GM12872 (cell line): ENCODE measurements at regions not wholly inside any gene's neighbourhood (a gene's known extent, or its start where the extent isn't known, plus 50 kb on each side); places are given as distances from the start of the nearest gene placed in this dataset.

Experiments
- TF ChIP-seq, protein P1 (sequence below): IDR thresholded peaks from 3 replicates; pipeline ENCODE4 v1.5.1; 2011; ENCODE audit warnings: low read depth, mild to moderate bottlenecking, low read length, moderate library complexity; ENCODE audit not compliant: insufficient read depth

DNA sequence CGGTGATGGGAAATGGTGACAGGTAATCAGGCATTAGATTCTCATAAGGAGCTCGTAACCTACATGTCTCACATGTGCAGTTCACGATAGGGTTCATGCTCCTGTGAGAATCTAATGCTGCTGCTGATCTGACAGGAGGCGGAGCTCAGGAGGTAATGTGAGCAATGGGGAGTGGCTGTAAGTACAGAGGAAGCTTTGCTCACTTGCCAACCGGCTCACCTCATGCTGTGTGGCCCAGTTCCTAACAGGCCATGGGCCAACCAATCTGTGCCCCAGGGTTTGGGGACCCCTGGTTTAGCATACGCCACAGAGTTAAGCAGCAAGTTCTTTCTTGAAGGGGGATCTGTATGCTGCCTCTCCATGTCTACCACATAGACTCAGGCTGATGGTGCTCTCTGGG, 133.1 kb downstream of the IQUB start:
- TF ChIP-seq, protein P1, sequence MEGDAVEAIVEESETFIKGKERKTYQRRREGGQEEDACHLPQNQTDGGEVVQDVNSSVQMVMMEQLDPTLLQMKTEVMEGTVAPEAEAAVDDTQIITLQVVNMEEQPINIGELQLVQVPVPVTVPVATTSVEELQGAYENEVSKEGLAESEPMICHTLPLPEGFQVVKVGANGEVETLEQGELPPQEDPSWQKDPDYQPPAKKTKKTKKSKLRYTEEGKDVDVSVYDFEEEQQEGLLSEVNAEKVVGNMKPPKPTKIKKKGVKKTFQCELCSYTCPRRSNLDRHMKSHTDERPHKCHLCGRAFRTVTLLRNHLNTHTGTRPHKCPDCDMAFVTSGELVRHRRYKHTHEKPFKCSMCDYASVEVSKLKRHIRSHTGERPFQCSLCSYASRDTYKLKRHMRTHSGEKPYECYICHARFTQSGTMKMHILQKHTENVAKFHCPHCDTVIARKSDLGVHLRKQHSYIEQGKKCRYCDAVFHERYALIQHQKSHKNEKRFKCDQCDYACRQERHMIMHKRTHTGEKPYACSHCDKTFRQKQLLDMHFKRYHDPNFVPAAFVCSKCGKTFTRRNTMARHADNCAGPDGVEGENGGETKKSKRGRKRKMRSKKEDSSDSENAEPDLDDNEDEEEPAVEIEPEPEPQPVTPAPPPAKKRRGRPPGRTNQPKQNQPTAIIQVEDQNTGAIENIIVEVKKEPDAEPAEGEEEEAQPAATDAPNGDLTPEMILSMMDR: no peak

DNA sequence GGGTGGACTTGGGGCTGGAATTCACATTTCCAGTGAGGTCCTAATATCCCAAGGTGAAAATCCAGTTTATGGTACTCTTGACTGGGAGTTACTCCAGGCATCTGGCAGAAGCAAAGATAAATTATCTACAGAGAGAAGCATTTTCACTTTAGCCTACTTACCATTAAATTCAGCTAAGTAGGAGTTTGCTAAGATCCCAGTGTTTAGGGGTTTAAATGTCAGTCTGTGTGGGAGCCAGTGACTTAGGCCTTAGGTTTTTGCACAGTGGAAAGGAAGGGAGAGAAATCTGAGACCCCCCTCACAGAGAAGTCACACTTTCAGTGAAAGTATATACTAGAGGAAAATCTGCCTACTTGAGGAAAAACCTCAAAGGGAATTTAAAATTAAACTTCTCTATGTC, 134.2 kb downstream of the IQUB start:
- TF ChIP-seq, protein P1: no peak

DNA sequence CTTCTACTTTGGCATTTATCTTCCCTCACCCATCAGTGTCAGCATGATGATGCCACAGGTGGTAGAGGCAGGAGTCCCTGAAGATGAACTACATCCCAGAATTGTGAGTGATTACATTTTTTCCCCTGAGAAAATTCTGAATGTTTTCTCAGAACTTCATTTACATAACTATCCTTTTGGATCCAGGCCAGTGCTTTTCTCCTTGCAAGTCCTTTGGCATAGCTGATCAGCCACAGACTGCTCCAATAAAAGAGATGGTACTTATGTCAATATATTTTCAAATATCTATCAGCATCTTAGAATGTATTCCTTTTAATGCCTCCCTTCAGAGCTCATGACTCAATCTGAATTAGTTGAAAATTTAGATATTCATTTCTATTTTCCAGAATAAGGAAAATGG, 135.5 kb downstream of the IQUB start:
- TF ChIP-seq, protein P1: no peak

DNA sequence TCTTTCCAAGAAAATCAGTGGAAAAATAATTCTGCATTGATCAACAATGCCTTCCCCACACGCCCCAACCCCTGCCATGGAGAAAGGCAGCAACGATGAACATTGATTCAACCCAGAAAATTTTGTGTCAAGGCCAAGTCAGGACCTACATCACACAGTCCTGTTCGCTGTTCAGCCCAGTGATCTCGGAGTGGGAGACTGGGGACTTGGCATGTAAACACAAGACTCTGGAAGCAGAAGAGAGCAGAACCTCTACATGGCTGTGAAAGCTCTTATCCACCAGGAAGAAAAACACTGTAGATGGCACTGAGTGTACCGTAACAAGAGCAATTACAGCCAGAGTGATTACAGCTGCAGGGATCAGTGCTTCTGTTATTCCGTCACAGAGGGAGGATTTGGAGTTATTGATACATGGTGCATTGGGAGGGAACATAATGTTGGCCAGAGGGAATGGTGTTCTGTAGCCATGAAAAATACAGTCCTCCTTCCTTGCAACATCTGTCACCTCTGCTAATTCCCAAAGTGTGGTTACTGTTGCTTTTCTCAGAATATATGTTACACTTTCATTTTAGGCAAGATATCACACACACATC, 136.6 kb downstream of the IQUB start:
- TF ChIP-seq, protein P1: no peak

DNA sequence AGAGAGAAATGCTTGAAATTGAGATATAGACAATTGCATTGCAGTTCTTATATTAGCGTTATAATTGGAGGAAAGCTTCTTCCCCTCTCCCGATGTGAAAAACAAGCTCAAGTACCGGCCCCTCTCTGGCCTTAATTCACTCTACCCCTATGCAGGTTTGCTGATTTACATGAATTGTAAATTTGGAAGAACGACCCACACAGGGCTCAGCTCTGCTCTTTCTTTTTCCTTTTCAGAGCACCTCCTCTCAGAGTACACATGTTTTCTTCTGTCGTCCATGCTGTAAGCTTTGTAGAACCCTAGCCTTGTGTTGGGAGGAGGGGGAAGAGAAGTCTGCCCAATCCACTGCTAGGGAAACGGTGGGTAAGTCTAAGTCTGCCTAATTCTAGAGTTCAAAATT, 140.8 kb downstream of the IQUB start:
- TF ChIP-seq, protein P1: no peak

DNA sequence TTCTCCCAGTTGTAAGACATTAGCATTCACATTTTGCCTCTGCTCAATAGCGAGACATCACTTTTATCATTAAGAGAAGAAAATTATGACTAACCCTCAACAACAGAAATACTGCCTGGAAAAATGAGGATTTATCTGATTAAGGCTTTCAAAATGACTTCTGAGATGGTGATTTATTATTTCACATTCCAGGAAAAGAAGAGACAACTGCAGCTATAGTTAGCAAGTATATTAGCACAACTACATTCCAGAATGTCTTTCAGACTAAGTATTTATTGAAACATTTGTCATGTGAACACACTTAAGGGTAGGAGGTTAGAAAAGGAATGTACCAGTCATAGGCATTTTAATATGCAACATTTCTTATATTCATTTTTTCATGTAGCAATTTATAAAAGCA, 162.0 kb downstream of the IQUB start:
- TF ChIP-seq, protein P1: no peak

DNA sequence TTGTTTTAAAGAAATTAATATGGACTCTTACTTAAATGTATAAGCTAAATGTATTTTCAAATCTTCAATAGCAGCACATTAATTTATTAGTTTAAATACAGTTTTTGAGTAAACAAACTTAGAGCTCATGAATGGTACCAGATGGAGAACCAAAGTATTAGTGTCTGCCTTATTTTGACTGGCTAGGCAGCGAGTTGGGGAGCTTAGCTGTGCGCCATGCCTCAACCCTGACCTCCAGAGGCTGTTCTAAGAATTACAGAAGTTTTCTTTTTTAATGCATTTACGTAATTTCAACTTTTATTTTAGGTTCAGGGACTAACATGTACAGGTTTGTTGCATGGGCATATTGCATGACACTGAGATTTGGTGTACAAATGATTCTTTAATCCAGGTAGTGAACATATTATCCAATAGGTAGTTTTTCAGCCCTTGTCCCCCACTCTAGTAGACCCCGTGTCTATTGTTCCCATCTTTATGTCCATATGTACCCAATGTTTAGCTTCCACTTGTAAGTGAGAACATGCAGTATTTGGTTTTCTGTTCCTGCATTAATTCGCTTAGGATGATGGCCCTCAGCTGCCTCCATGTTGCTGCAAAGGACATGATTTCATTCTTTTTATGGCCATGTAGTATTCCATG, 166.8 kb downstream of the IQUB start:
- TF ChIP-seq, protein P1: peak; percentile 75
